HUES6 (cell line): ENCODE measurements at regions not wholly inside any gene's neighbourhood (a gene's known extent, or its start where the extent isn't known, plus 50 kb on each side); places are given as distances from the start of the nearest gene placed in this dataset.

Experiments used
- H3K27ac ChIP-seq: 2 replicates; pipeline ENCODE4 v1.7.0; 2013; ENCODE audit warnings: low read depth, mild to moderate bottlenecking, low read length, inconsistent platforms
- H3K27me3 ChIP-seq: 2 replicates; pipeline ENCODE4 v1.6.1; 2013; ENCODE audit warnings: low read length; ENCODE audit not compliant: control insufficient read depth, insufficient read depth
- H3K36me3 ChIP-seq: 2 replicates; pipeline ENCODE4 v1.6.1; 2013; ENCODE audit warnings: low read length; ENCODE audit not compliant: control insufficient read depth, insufficient read depth
- H3K4me1 ChIP-seq: 2 replicates; pipeline ENCODE4 v1.6.1; 2013; ENCODE audit warnings: low read length; ENCODE audit not compliant: control insufficient read depth, insufficient read depth
- H3K4me3 ChIP-seq: 2 replicates; pipeline ENCODE4 v1.5.1; 2013; ENCODE audit warnings: low read depth, low read length
- H3K9ac ChIP-seq: one replicate; pipeline ENCODE4 v1.6.1; 2013; ENCODE audit warnings: mild to moderate bottlenecking, low read length
- H3K9me3 ChIP-seq: 2 replicates; pipeline ENCODE4 v1.6.1; 2013; ENCODE audit warnings: low read depth, low read length; ENCODE audit not compliant: control insufficient read depth, insufficient read depth

GRCh38 chr9:99415606-99416005, 193.5 kb downstream of the SEC61B start:
- peaks cover 11% of the 10 kb centered on the region for H3K4me1 ChIP-seq

GRCh38 chr9:99416007-99416406, 193.9 kb downstream of the SEC61B start:
- Histone ChIP-seq H3K27me3 (no peaks in the 10 kb centered on the region), H3K4me1 (peaks cover 9% of the 10 kb centered on the region), H3K9me3 (no peaks in the 10 kb centered on the region), H3K4me3 (no peak overlapping the region), H3K27ac (no peak overlapping the region), H3K36me3 (no peaks in the 10 kb centered on the region), H3K9ac (no peak overlapping the region)

More at GRCh38 chr9:99415606-99416005, 193.5 kb downstream of the SEC61B start:
- Histone ChIP-seq H3K9ac (no peak overlapping the region), H3K9me3 (no peaks in the 10 kb centered on the region), H3K4me3 (no peak overlapping the region), H3K27ac (no peak overlapping the region), H3K36me3 (no peaks in the 10 kb centered on the region), H3K27me3 (no peaks in the 10 kb centered on the region)

GRCh38 chr9:99419070-99419469, 197.0 kb downstream of the SEC61B start:
- no peak overlapping the region for H3K9ac ChIP-seq
- H3K4me3 ChIP-seq, result no peak overlapping the region
- H3K27ac ChIP-seq, result no peak overlapping the region
- no peaks in the 10 kb centered on the region for H3K36me3 ChIP-seq
- H3K4me1 ChIP-seq, result no peaks in the 10 kb centered on the region
- no peaks in the 10 kb centered on the region for H3K9me3 ChIP-seq
- H3K27me3 ChIP-seq, result no peaks in the 10 kb centered on the region

- no peaks in the 10 kb centered on the region for H3K27me3 ChIP-seq
- no peak overlapping the region for H3K27ac ChIP-seq
- no peaks in the 10 kb centered on the region for H3K36me3 ChIP-seq
- H3K4me1 ChIP-seq, result no peaks in the 10 kb centered on the region
- no peak overlapping the region for H3K9ac ChIP-seq
- H3K4me3 ChIP-seq, result no peak overlapping the region
- H3K9me3 ChIP-seq, result no peaks in the 10 kb centered on the region
Observed at GRCh38 chr9:99421369-99421768, 199.3 kb downstream of the SEC61B start.

GRCh38 chr9:99425124-99425523, 203.0 kb downstream of the SEC61B start:
- no peak overlapping the region for H3K27ac ChIP-seq
- no peak overlapping the region for H3K9ac ChIP-seq
- no peaks in the 10 kb centered on the region for H3K36me3 ChIP-seq
- no peaks in the 10 kb centered on the region for H3K9me3 ChIP-seq
- no peak overlapping the region for H3K4me3 ChIP-seq
- H3K4me1 ChIP-seq, result no peaks in the 10 kb centered on the region
- no peaks in the 10 kb centered on the region for H3K27me3 ChIP-seq

GRCh38 chr9:99425923-99426842, 204.1 kb downstream of the SEC61B start:
- Histone ChIP-seq H3K27me3 (no peaks in the 10 kb centered on the region), H3K4me1 (no peaks in the 10 kb centered on the region), H3K9me3 (no peaks in the 10 kb centered on the region), H3K36me3 (no peaks in the 10 kb centered on the region), H3K27ac (no peak overlapping the region), H3K4me3 (no peak overlapping the region), H3K9ac (no peak overlapping the region)

GRCh38 chr9:99427260-99427659, 205.2 kb downstream of the SEC61B start:
- no peak overlapping the region for H3K27ac ChIP-seq
- H3K4me3 ChIP-seq, result no peak overlapping the region
- no peaks in the 10 kb centered on the region for H3K27me3 ChIP-seq
- H3K36me3 ChIP-seq, result no peaks in the 10 kb centered on the region
- no peak overlapping the region for H3K9ac ChIP-seq
- no peaks in the 10 kb centered on the region for H3K9me3 ChIP-seq
- H3K4me1 ChIP-seq, result no peaks in the 10 kb centered on the region

GRCh38 chr9:99430301-99430700, 208.2 kb downstream of the SEC61B start:
- H3K4me1 ChIP-seq, result peaks cover 12% of the 10 kb centered on the region; the same call in 1 of the 2 replicates
- H3K36me3 ChIP-seq, result no peaks in the 10 kb centered on the region
- H3K27ac ChIP-seq, result no peak overlapping the region
- no peaks in the 10 kb centered on the region for H3K9me3 ChIP-seq
- no peak overlapping the region for H3K4me3 ChIP-seq
- H3K9ac ChIP-seq, result no peak overlapping the region
- no peaks in the 10 kb centered on the region for H3K27me3 ChIP-seq

GRCh38 chr9:99431103-99431502, 209.0 kb downstream of the SEC61B start:
- peaks cover 12% of the 10 kb centered on the region; the same call in 1 of the 2 replicates for H3K4me1 ChIP-seq
- H3K27me3 ChIP-seq, result no peaks in the 10 kb centered on the region
- no peak overlapping the region for H3K4me3 ChIP-seq
- H3K36me3 ChIP-seq, result no peaks in the 10 kb centered on the region
- H3K9me3 ChIP-seq, result no peaks in the 10 kb centered on the region
- H3K9ac ChIP-seq, result no peak overlapping the region
- H3K27ac ChIP-seq, result no peak overlapping the region

GRCh38 chr9:99432075-99432474, 210.0 kb downstream of the SEC61B start:
- no peaks in the 10 kb centered on the region for H3K36me3 ChIP-seq
- H3K4me1 ChIP-seq, result peaks cover 14% of the 10 kb centered on the region; the same call in 1 of the 2 replicates
- no peak overlapping the region for H3K4me3 ChIP-seq
- no peak overlapping the region for H3K9ac ChIP-seq
- H3K27ac ChIP-seq, result no peak overlapping the region
- no peaks in the 10 kb centered on the region for H3K27me3 ChIP-seq
- H3K9me3 ChIP-seq, result no peaks in the 10 kb centered on the region

GRCh38 chr9:99433095-99433494, 211.0 kb downstream of the SEC61B start:
- Histone ChIP-seq H3K9ac (no peak overlapping the region), H3K27ac (no peak overlapping the region), H3K9me3 (no peaks in the 10 kb centered on the region), H3K27me3 (no peaks in the 10 kb centered on the region), H3K36me3 (no peaks in the 10 kb centered on the region), H3K4me3 (no peak overlapping the region), H3K4me1 (peaks cover 14% of the 10 kb centered on the region; the same call in 1 of the 2 replicates)
